Fibroblast of lung (primary cell): ENCODE measurements at regions not wholly inside any gene's neighbourhood (a gene's known extent, or its start where the extent isn't known, plus 50 kb on each side); places are given as distances from the start of the nearest gene placed in this dataset.

ENCODE experiments used
- DNase-seq, 2 donors: peaks; one replicate each; pipeline versions ENCODE4 v3.0.0 to v3.0.0-alpha.2; 2010; ENCODE audit warnings: low read depth in 2 of 2
- H2AFZ ChIP-seq: 2 replicates; pipeline ENCODE4 v1.5.1; 2012; ENCODE audit warnings: low read length, control low read depth, inconsistent platforms
- H3K27ac ChIP-seq: 2 replicates; pipeline ENCODE4 v1.5.1; 2011; ENCODE audit warnings: low read length, control low read depth; ENCODE audit not compliant: insufficient read depth
- H3K27me3 ChIP-seq: 2 replicates; pipeline ENCODE4 v1.5.1; 2011; ENCODE audit warnings: mild to moderate bottlenecking, low read length; ENCODE audit not compliant: control insufficient read depth, insufficient read depth
- H3K36me3 ChIP-seq: 2 replicates; pipeline ENCODE4 v1.5.1; 2011; ENCODE audit warnings: low read length; ENCODE audit not compliant: control insufficient read depth, insufficient read depth
- H3K4me1 ChIP-seq: 2 replicates; pipeline ENCODE4 v1.5.1; 2011; ENCODE audit warnings: low read length; ENCODE audit not compliant: control insufficient read depth, insufficient read depth; ENCODE audit errors: extremely low read depth
- H3K4me2 ChIP-seq: 2 replicates; pipeline ENCODE4 v1.5.1; 2011; ENCODE audit warnings: low read length, control low read depth; ENCODE audit not compliant: insufficient read depth; ENCODE audit errors: extremely low read depth
- H3K4me3 ChIP-seq, 4 experiments: fragments of 200-600 bp in 1 of 4; sonication (generic) in 1 of 4; replicated peaks in 1 of 4; 2 replicates each; pipeline ENCODE4 v1.5.1; 2011 to 2016; ENCODE audit warnings: low read length in 4 of 4, low read depth in 3 of 4, mild to moderate bottlenecking in 3 of 4, control low read depth in 2 of 4, inconsistent platforms in 1 of 4, mixed read lengths in 1 of 4; ENCODE audit not compliant: insufficient read depth in 1 of 4; ENCODE audit errors: control extremely low read depth in 1 of 4
- H3K79me2 ChIP-seq: 2 replicates; pipeline ENCODE4 v1.5.1; 2012; ENCODE audit warnings: mild to moderate bottlenecking, low read length, inconsistent platforms; ENCODE audit not compliant: control insufficient read depth, insufficient read depth
- H3K9ac ChIP-seq: 2 replicates; pipeline ENCODE4 v1.5.1; 2011; ENCODE audit warnings: mild to moderate bottlenecking, low read length, control low read depth; ENCODE audit not compliant: insufficient read depth
- H3K9me3 ChIP-seq: 2 replicates; pipeline ENCODE4 v1.5.1; 2012; ENCODE audit warnings: low read depth, low read length; ENCODE audit not compliant: control insufficient read depth, insufficient read depth
- H4K20me1 ChIP-seq: 2 replicates; pipeline ENCODE4 v1.5.1; 2011; ENCODE audit warnings: low read length; ENCODE audit not compliant: control insufficient read depth, insufficient read depth; ENCODE audit errors: extremely low read depth
- EZH2 ChIP-seq: IDR thresholded peaks from 2 replicates; pipeline ENCODE4 v1.5.1; 2012; ENCODE audit warnings: low read length, control low read depth, mild to moderate bottlenecking; ENCODE audit errors: missing control alignments
- TF ChIP-seq, protein P1 (sequence below), 2 donors: IDR thresholded peaks in 1 of 2; conservative IDR thresholded peaks in 1 of 2; 1 replicate in 1 of 2; 2 replicates in 1 of 2; pipeline ENCODE4 v1.5.1; 2011 to 2012; ENCODE audit warnings: low read length in 2 of 2, control low read depth in 1 of 2, inconsistent platforms in 1 of 2, low read depth in 1 of 2, mild to moderate bottlenecking in 1 of 2

- H3K9ac ChIP-seq: no peak overlapping the region
- no peaks in the 10 kb centered on the region for H4K20me1 ChIP-seq
- no peak overlapping the region for H3K27ac ChIP-seq
- no peak overlapping the region for H3K4me2 ChIP-seq
- no peaks in the 10 kb centered on the region for H3K79me2 ChIP-seq
- no peaks in the 10 kb centered on the region for H3K36me3 ChIP-seq
- no peak overlapping the region for H2AFZ ChIP-seq
- H3K9me3 ChIP-seq: no peaks in the 10 kb centered on the region
- TF ChIP-seq EZH2: no peak
- TF ChIP-seq, protein P1, sequence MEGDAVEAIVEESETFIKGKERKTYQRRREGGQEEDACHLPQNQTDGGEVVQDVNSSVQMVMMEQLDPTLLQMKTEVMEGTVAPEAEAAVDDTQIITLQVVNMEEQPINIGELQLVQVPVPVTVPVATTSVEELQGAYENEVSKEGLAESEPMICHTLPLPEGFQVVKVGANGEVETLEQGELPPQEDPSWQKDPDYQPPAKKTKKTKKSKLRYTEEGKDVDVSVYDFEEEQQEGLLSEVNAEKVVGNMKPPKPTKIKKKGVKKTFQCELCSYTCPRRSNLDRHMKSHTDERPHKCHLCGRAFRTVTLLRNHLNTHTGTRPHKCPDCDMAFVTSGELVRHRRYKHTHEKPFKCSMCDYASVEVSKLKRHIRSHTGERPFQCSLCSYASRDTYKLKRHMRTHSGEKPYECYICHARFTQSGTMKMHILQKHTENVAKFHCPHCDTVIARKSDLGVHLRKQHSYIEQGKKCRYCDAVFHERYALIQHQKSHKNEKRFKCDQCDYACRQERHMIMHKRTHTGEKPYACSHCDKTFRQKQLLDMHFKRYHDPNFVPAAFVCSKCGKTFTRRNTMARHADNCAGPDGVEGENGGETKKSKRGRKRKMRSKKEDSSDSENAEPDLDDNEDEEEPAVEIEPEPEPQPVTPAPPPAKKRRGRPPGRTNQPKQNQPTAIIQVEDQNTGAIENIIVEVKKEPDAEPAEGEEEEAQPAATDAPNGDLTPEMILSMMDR (conservative IDR thresholded peaks at IDR 0.05 in 1 of 2, IDR thresholded peaks at IDR 0.05 in 1 of 2; ENCODE audit: low read depth in 1 of 2, low read length in 2 of 2): no peak
- no peaks in the 10 kb centered on the region for H3K27me3 ChIP-seq
- no peaks in the 10 kb centered on the region for H3K4me1 ChIP-seq
- no peak for DNase-seq
- H3K4me3 ChIP-seq: no peak overlapping the region
Observed at GRCh38 chr7:28891192-28891875, 66.8 kb downstream of the TRIL start.

GRCh38 chr7:28890137-28890536, 68.0 kb downstream of the TRIL start:
- Histone ChIP-seq H2AFZ (no peak overlapping the region), H3K4me1 (no peaks in the 10 kb centered on the region), H3K36me3 (no peaks in the 10 kb centered on the region), H4K20me1 (no peaks in the 10 kb centered on the region), H3K4me3 (no peak overlapping the region), H3K27me3 (no peaks in the 10 kb centered on the region), H3K4me2 (no peak overlapping the region), H3K79me2 (no peaks in the 10 kb centered on the region), H3K9me3 (no peaks in the 10 kb centered on the region), H3K9ac (no peak overlapping the region), H3K27ac (no peak overlapping the region)
- TF ChIP-seq, protein P1 (conservative IDR thresholded peaks at IDR 0.05 in 1 of 2, IDR thresholded peaks at IDR 0.05 in 1 of 2; ENCODE audit: low read depth in 1 of 2, low read length in 2 of 2): no peak
- DNase-seq: no peak

DNA sequence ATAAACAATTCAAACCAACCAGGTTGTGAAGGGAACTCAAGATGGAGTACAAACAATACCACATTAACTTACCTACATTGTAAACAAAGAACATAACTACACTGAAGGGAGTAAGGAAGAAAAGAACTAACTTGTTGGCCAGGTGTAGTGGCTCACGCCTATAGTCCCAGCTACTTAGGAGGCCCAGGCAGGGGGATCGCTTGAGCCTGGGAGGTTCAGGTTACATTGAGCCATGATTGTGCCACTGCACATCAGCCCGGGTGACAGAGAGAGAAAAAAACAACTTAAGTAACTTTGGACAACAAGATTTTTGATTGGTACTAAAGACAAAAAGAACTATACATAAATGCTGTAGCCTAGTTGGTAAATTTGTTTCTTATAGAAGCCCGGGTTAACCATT, 68.8 kb downstream of the TRIL start:
- H4K20me1 ChIP-seq: no peaks in the 10 kb centered on the region

More for the DNA sequence above, 68.8 kb downstream of the TRIL start:
- Histone ChIP-seq H2AFZ (no peak overlapping the region), H3K9ac (no peak overlapping the region), H3K4me3 (no peak overlapping the region), H3K27me3 (no peaks in the 10 kb centered on the region), H3K4me2 (no peak overlapping the region), H3K27ac (no peak overlapping the region), H3K79me2 (no peaks in the 10 kb centered on the region), H3K36me3 (no peaks in the 10 kb centered on the region), H3K9me3 (no peaks in the 10 kb centered on the region), H3K4me1 (no peaks in the 10 kb centered on the region)
- TF ChIP-seq, protein P1 (conservative IDR thresholded peaks at IDR 0.05 in 1 of 2, IDR thresholded peaks at IDR 0.05 in 1 of 2; ENCODE audit: low read depth in 1 of 2, low read length in 2 of 2): no peak
- no peak for TF ChIP-seq EZH2
- no peak for DNase-seq
